ENCODE measurements at regions not wholly inside any gene's neighbourhood (a gene's known extent, or its start where the extent isn't known, plus 50 kb on each side); places are given as distances from the start of the nearest gene placed in this dataset.
"Not testable (repeated sequence)": the region's sequence is repeated elsewhere in the genome, so short reads cannot be mapped to it uniquely, and the experiment has no call there.

- no peak for DNase-seq
- intact Hi-C loops (cut with DNase I), result no loop called here
- ATAC-seq (ENCODE audit: poor library complexity), result no peak
Measured at GRCh38 chr5:138636398-138636944, 61.3 kb upstream of the HSPA9 start.

GRCh38 chr5:138635708-138636107, 60.5 kb upstream of the HSPA9 start:
- DNase-seq, result no peak
- intact Hi-C loops (cut with DNase I), result no loop called here
- no peak for ATAC-seq (ENCODE audit: poor library complexity)

- intact Hi-C loops (cut with DNase I), result no loop called here
- DNase-seq (no peak), ATAC-seq (ENCODE audit: poor library complexity) (peak; percentile 46)
Measured at GRCh38 chr5:138635265-138635664, 60.1 kb upstream of the HSPA9 start.

- DNase-seq; ATAC-seq (ENCODE audit: poor library complexity); intact Hi-C loops (cut with DNase I): not testable (repeated sequence)
Measured at GRCh38 chr5:138634804-138635203, 59.6 kb upstream of the HSPA9 start.

GRCh38 chr5:138632900-138633489, 57.8 kb upstream of the HSPA9 start:
- ATAC-seq (ENCODE audit: poor library complexity) (peak; percentile 78), DNase-seq (peak; percentile 72)
- intact Hi-C loops (cut with DNase I), result no loop called here

- DNase-seq (no peak), ATAC-seq (ENCODE audit: poor library complexity) (peak; percentile 47)
- intact Hi-C loops (cut with DNase I), result no loop called here
Measured at GRCh38 chr5:138631096-138631928, 56.1 kb upstream of the HSPA9 start.

- intact Hi-C loops (cut with DNase I), result no loop called here
- ATAC-seq (ENCODE audit: poor library complexity), result no peak
- no peak for DNase-seq
Measured at GRCh38 chr5:138629392-138629791, 54.2 kb upstream of the HSPA9 start.

- ATAC-seq (ENCODE audit: poor library complexity) (no peak), DNase-seq (no peak)
- intact Hi-C loops (cut with DNase I), result no loop called here
Measured at GRCh38 chr5:138626333-138626944, 51.2 kb upstream of the HSPA9 start.

GRCh38 chr5:138625134-138625533, 49.9 kb upstream of the HSPA9 start:
- ATAC-seq (ENCODE audit: poor library complexity), result no peak
- DNase-seq, result no peak
- intact Hi-C loops (cut with DNase I), result no loop called here

All from Right ventricle myocardium superior (tissue), 1 donor.